Sigmoid colon (tissue), 6 donors: ENCODE measurements at regions not wholly inside any gene's neighbourhood (a gene's known extent, or its start where the extent isn't known, plus 50 kb on each side); places are given as distances from the start of the nearest gene placed in this dataset.

ENCODE experiments used
- DNase-seq: peaks from one replicate; pipeline ENCODE4 v3.0.0-alpha.2; 2019
- H3K27ac ChIP-seq, 4 donors: fragments of 200-600 bp; sonication (generic); one replicate each; pipeline ENCODE4 v1.5.1; 2016 to 2019; ENCODE audit warnings: mild to moderate bottlenecking in 1 of 4
- H3K27me3 ChIP-seq, 3 donors: fragments of 200-600 bp; sonication (generic); one replicate each; pipeline ENCODE4 v1.5.1; 2019; ENCODE audit warnings: mild to moderate bottlenecking in 1 of 3
- H3K36me3 ChIP-seq, 4 donors: fragments of 200-600 bp; sonication (generic); one replicate each; pipeline ENCODE4 v1.5.1; 2016 to 2019
- H3K4me1 ChIP-seq, 4 donors: fragments of 200-600 bp; sonication (generic); one replicate each; pipeline ENCODE4 v1.5.1; 2017 to 2019
- H3K4me3 ChIP-seq, 4 donors: fragments of 200-600 bp; sonication (generic); one replicate each; pipeline ENCODE4 v1.5.1; 2017 to 2019; ENCODE audit warnings: mild to moderate bottlenecking in 2 of 4, moderate library complexity in 1 of 4
- H3K9me3 ChIP-seq, 4 donors: fragments of 200-600 bp in 3 of 4; sonication (generic) in 3 of 4; one replicate each; pipeline versions ENCODE4 v1.5.1 to v1.6.1; 2013 to 2019
- EP300 ChIP-seq, 4 donors: sonication (generic); formaldehyde crosslinking; IDR thresholded peaks; one replicate each; pipeline ENCODE4 v1.6.1; 2017; ENCODE audit warnings: antibody characterized with exemption in 4 of 4
- POLR2A ChIP-seq, 2 donors: fragments of 450-650 bp; IDR thresholded peaks; one replicate each; pipeline ENCODE4 v1.6.1; 2016; ENCODE audit warnings: antibody characterized with exemption in 2 of 2, mild to moderate bottlenecking in 2 of 2, moderate library complexity in 2 of 2
- POLR2AphosphoS5 ChIP-seq, 4 donors: sonication (generic); formaldehyde crosslinking; IDR thresholded peaks; one replicate each; pipeline ENCODE4 v1.6.1; 2017; ENCODE audit warnings: antibody characterized with exemption in 4 of 4
- WGBS, 2 donors: extraction: QIAGEN DNeasy Blood & Tissue Kit; methylation state at CpG; one replicate each; pipeline ENCODE4 v1.1.7; 2013; 5-methylcytosine and 5-hydroxymethylcytosine counted together
- intact Hi-C: fragments of 100-400 bp; cut with DNase I; formaldehyde crosslinking; loops from one replicate; pipeline ENCODE4 v1.15.1; 2023
- TF ChIP-seq, protein P1 (sequence below), 4 experiments: fragments of 450-650 bp in 3 of 4; fragments of 200-600 bp in 1 of 4; IDR thresholded peaks; one replicate each; pipeline ENCODE4 v1.5.1; 2016 to 2019; ENCODE audit warnings: antibody characterized with exemption in 4 of 4, mild to moderate bottlenecking in 3 of 4, moderate library complexity in 2 of 4
- donor health status: healthy with polysubstance abuse.
- donor health status: healthy.

DNA sequence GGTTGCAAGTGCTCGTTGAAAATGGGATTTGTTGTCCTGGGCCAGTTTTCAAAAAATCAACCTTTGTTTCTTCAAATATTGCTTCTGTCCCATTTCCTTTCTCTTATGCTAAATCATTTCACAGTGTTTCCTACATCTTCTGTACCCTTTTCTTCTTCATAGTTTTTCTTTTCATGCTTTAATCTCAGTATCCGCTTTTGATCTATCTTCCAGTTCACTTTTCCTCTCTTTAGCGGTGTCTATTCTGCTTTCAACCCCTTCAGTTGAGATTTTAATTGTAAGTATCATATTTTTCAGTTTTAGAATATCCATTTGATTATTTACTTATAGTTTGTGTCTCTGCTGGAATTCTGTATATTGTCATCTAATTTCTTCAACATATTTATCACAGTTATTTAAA, 311.7 kb upstream of the TPM1 start:
- H3K36me3 ChIP-seq, result peaks cover 0 to 8% (median 3%) of the 10 kb centered on the region in 4 donors
- H3K4me3 ChIP-seq, result no peak overlapping the region
- intact Hi-C loops, result no loop called here
- H3K27me3 ChIP-seq, result no peaks in the 10 kb centered on the region
- TF ChIP-seq, protein P1, sequence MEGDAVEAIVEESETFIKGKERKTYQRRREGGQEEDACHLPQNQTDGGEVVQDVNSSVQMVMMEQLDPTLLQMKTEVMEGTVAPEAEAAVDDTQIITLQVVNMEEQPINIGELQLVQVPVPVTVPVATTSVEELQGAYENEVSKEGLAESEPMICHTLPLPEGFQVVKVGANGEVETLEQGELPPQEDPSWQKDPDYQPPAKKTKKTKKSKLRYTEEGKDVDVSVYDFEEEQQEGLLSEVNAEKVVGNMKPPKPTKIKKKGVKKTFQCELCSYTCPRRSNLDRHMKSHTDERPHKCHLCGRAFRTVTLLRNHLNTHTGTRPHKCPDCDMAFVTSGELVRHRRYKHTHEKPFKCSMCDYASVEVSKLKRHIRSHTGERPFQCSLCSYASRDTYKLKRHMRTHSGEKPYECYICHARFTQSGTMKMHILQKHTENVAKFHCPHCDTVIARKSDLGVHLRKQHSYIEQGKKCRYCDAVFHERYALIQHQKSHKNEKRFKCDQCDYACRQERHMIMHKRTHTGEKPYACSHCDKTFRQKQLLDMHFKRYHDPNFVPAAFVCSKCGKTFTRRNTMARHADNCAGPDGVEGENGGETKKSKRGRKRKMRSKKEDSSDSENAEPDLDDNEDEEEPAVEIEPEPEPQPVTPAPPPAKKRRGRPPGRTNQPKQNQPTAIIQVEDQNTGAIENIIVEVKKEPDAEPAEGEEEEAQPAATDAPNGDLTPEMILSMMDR (IDR thresholded peaks at IDR 0.05), result no peak
- TF ChIP-seq EP300 (IDR thresholded peaks at IDR 0.05) (no peak), POLR2A (IDR thresholded peaks at IDR 0.05) (no peak), POLR2AphosphoS5 (IDR thresholded peaks at IDR 0.05) (no peak)
- no peaks in the 10 kb centered on the region for H3K9me3 ChIP-seq
- H3K4me1 ChIP-seq, result no peaks in the 10 kb centered on the region
- H3K27ac ChIP-seq, result no peak overlapping the region
- 95 to 96% methylated on average over 3 of the region's 3 CpGs for WGBS, 2 donors
- DNase-seq, result no peak

DNA sequence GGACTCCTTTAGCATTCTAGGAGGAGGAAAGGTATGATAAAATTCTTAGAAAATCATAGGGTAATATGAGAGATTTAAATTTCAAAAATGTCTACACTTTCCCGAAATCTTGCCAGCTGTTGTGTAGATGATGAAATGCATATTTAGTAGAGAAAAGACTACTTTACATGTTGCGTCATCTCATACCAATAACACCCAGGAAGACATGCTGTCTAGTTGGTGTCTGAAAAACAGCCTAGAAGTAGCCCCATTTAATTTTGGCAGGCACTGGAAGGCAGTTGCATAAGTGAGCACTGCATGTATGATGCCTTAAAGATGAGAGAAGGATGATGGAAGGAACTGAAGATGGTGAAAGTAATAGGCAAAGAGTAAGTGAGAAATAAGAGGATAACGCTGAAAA, 310.5 kb upstream of the TPM1 start:
- H3K4me1 ChIP-seq, result no peaks in the 10 kb centered on the region
- WGBS, 2 donors, result 95 to 97% methylated on average over 3 of the region's 3 CpGs
- TF ChIP-seq, protein P1 (IDR thresholded peaks at IDR 0.05), result no peak
- TF ChIP-seq POLR2AphosphoS5 (IDR thresholded peaks at IDR 0.05) (no peak), POLR2A (IDR thresholded peaks at IDR 0.05) (no peak), EP300 (IDR thresholded peaks at IDR 0.05) (no peak)
- H3K36me3 ChIP-seq, result peaks cover 0 to 10% (median 2%) of the 10 kb centered on the region in 4 donors
- H3K9me3 ChIP-seq, result no peaks in the 10 kb centered on the region
- no peak overlapping the region for H3K4me3 ChIP-seq
- H3K27ac ChIP-seq, result no peak overlapping the region
- intact Hi-C loops, result no loop called here
- DNase-seq, result no peak
- no peaks in the 10 kb centered on the region for H3K27me3 ChIP-seq

DNA sequence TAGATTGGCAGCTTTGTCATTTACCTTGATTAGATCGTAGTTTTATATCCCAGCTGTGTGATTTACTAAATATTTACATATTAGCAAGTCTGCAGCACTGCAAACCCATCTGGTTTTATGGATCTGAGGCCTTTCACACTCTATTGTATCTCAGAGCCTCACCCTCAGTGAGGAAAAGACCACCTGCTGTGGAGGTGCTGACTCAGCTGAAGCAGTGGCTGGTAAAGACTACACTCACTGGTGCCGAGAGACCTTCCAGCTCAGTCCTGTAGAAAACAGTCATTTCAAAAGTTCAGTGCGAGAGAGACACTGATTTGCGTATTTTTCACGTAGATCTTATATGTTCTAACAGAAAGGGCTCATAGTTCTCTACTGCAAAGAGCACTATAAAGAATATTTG, 307.8 kb upstream of the TPM1 start:
- no peak for DNase-seq
- H3K36me3 ChIP-seq, result peaks cover 0 to 29% (median 10%) of the 10 kb centered on the region in 4 donors

DNA sequence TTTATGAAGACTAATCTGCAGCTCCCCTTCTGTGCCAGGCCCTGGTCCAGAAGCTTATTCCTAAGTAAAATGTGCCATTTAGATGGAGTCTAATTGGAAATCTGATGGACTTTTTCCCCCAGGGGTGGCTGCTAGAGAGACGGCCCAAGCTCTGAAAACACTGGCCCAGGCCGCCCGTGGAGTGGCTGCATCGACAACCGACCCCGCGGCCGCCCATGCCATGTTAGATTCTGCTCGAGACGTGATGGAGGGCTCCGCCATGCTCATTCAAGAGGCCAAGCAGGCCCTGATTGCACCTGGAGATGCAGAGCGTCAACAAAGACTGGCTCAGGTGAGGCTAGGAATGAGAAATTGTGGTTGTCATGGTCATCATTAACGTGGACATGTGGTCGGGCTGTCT, 305.8 kb upstream of the TPM1 start:
- TF ChIP-seq POLR2AphosphoS5 (IDR thresholded peaks at IDR 0.05), result no peak
- TF ChIP-seq, protein P1 (IDR thresholded peaks at IDR 0.05), result no peak
- TF ChIP-seq EP300 (IDR thresholded peaks at IDR 0.05), result no peak
- no peak for TF ChIP-seq POLR2A (IDR thresholded peaks at IDR 0.05)
- WGBS, 2 donors, result 95 to 96% methylated on average over 14 of the region's 14 CpGs
- no peaks in the 10 kb centered on the region for H3K9me3 ChIP-seq
- peaks cover 0 to 29% (median 10%) of the 10 kb centered on the region in 4 donors for H3K36me3 ChIP-seq
- DNase-seq, result no peak
- intact Hi-C loops, result no loop called here
- H3K4me3 ChIP-seq, result no peak overlapping the region
- H3K27me3 ChIP-seq, result no peaks in the 10 kb centered on the region
- peaks cover 0 to 2% (median 0%) of the 10 kb centered on the region in 4 donors for H3K4me1 ChIP-seq
- H3K27ac ChIP-seq, result no peak overlapping the region

More for the DNA sequence above, 307.8 kb upstream of the TPM1 start:
- WGBS, 2 donors, result 88% methylated on average over 5 of the region's 5 CpGs
- H3K27me3 ChIP-seq, result no peaks in the 10 kb centered on the region
- H3K27ac ChIP-seq, result no peak overlapping the region
- no peaks in the 10 kb centered on the region for H3K4me1 ChIP-seq
- intact Hi-C loops, result no loop called here
- TF ChIP-seq, protein P1 (IDR thresholded peaks at IDR 0.05), result no peak
- TF ChIP-seq POLR2AphosphoS5 (IDR thresholded peaks at IDR 0.05) (no peak), POLR2A (IDR thresholded peaks at IDR 0.05) (no peak), EP300 (IDR thresholded peaks at IDR 0.05) (no peak)
- H3K4me3 ChIP-seq, result no peak overlapping the region
- H3K9me3 ChIP-seq, result no peaks in the 10 kb centered on the region

DNA sequence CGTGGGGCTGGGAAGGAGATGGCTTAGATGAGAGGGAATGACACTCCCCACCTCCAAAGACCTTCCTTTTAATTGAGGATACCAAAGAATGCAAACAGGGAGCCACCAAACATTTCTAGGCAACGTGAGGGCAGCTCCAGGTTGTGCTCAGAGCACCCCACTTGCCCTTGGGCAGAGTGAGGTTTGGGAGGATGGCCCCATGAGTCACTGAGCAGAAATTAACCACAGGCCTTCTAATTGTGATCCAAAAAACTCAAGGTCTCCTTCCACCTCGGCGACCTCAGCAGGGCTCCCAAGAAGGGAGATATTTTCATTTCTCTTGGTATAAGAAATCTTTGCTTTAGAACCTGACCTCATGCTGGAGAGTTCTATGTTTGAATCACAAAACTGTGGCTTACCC, 305.0 kb upstream of the TPM1 start:
- no peak overlapping the region for H3K27ac ChIP-seq
- no peak for DNase-seq
- H3K4me3 ChIP-seq, result no peak overlapping the region
- 90 to 94% methylated on average over 4 of the region's 4 CpGs for WGBS, 2 donors
- H3K9me3 ChIP-seq, result no peaks in the 10 kb centered on the region
- intact Hi-C loops, result no loop called here
- peaks cover 0 to 29% (median 10%) of the 10 kb centered on the region in 4 donors for H3K36me3 ChIP-seq
- peaks cover 0 to 9% (median 6%) of the 10 kb centered on the region in 4 donors for H3K4me1 ChIP-seq
- no peaks in the 10 kb centered on the region for H3K27me3 ChIP-seq
- TF ChIP-seq POLR2AphosphoS5 (IDR thresholded peaks at IDR 0.05) (no peak), EP300 (IDR thresholded peaks at IDR 0.05) (no peak), POLR2A (IDR thresholded peaks at IDR 0.05) (no peak)
- TF ChIP-seq, protein P1 (IDR thresholded peaks at IDR 0.05), result no peak
